Right renal pelvis (tissue), 4 donors: ENCODE measurements at regions not wholly inside any gene's neighbourhood (a gene's known extent, or its start where the extent isn't known, plus 50 kb on each side); places are given as distances from the start of the nearest gene placed in this dataset.
"Not testable (repeated sequence)": the region's sequence is repeated elsewhere in the genome, so short reads cannot be mapped to it uniquely, and the experiment has no call there.

Experiments
- DNase-seq, 4 donors: peaks; one replicate each; pipeline ENCODE4 v3.0.0-alpha.2; 2013; ENCODE audit warnings: low read depth in 4 of 4, low spot score in 3 of 4, missing footprints in 1 of 4

GRCh38 chr3:154701055-154701454 lies 271.1 kb upstream of the GPR149 start:
- DNase-seq, result no peak

- DNase-seq, result no peak
These were observed 260.4 kb upstream of the GPR149 start for GRCh38 chr3:154690413-154690812.

GRCh38 chr3:154684440-154684839 lies 254.4 kb upstream of the GPR149 start:
- DNase-seq, result no peak

GRCh38 chr3:154684021-154684420 lies 254.0 kb upstream of the GPR149 start:
- no peak for DNase-seq

GRCh38 chr3:154678041-154678654 lies 248.2 kb upstream of the GPR149 start:
- DNase-seq, result no peak

GRCh38 chr3:154668835-154669234 lies 238.8 kb upstream of the GPR149 start:
- no peak for DNase-seq

GRCh38 chr3:154668187-154668586 lies 238.2 kb upstream of the GPR149 start:
- no peak for DNase-seq

GRCh38 chr3:154666542-154666941 lies 236.6 kb upstream of the GPR149 start:
- no peak for DNase-seq

- DNase-seq, result no peak
These were observed 234.7 kb upstream of the GPR149 start for GRCh38 chr3:154664714-154665113.

- no peak for DNase-seq
These were observed 232.9 kb upstream of the GPR149 start for GRCh38 chr3:154662851-154663250.

GRCh38 chr3:154660811-154661210 lies 230.8 kb upstream of the GPR149 start:
- no peak for DNase-seq

- no peak for DNase-seq
These were observed 228.0 kb upstream of the GPR149 start for GRCh38 chr3:154658000-154658399.

- no peak for DNase-seq
These were observed 227.2 kb upstream of the GPR149 start for GRCh38 chr3:154657218-154657617.

- DNase-seq, result no peak
These were observed 226.5 kb upstream of the GPR149 start for GRCh38 chr3:154656486-154656885.

GRCh38 chr3:154642145-154642544 lies 212.2 kb upstream of the GPR149 start:
- DNase-seq, result no peak

- DNase-seq, result no peak
These were observed 195.8 kb upstream of the GPR149 start for GRCh38 chr3:154625756-154626155.

- DNase-seq, result not testable (repeated sequence)
These were observed 189.6 kb upstream of the GPR149 start for GRCh38 chr3:154619621-154620020.

GRCh38 chr3:154616298-154616697 lies 186.3 kb upstream of the GPR149 start:
- no peak for DNase-seq

- no peak for DNase-seq
These were observed 185.5 kb upstream of the GPR149 start for GRCh38 chr3:154615471-154615870.

- DNase-seq, result no peak
These were observed 184.6 kb upstream of the GPR149 start for GRCh38 chr3:154614601-154615000.

- no peak for DNase-seq
These were observed 184.1 kb upstream of the GPR149 start for GRCh38 chr3:154614078-154614477.

- no peak for DNase-seq
These were observed 172.3 kb upstream of the GPR149 start for GRCh38 chr3:154602241-154602640.

GRCh38 chr3:154598166-154598565 lies 168.2 kb upstream of the GPR149 start:
- DNase-seq, result no peak
